ENCODE measurements at regions not wholly inside any gene's neighbourhood (a gene's known extent, or its start where the extent isn't known, plus 50 kb on each side); places are given as distances from the start of the nearest gene placed in this dataset.

DNA sequence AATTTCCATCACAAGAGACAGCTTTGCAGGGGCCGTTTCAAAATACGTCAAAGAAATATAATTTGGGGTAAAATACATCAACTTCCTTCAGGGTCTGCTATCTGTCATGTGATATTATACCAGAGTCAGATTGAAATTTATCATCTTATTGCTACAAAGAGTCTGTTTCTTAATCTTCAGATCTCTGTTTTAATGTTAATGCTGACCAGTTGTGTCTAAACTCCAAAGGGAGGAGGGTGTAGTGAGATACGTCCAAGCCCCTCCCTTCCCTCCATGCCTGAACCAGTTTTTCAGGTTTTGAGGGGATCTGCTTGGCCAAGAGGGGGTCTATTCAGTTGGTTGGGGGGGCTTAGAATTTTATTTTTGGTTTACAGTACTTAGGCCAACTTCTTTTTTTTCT lies 891.6 kb downstream of the GRM8 start:
- TF ChIP-seq, protein P1, sequence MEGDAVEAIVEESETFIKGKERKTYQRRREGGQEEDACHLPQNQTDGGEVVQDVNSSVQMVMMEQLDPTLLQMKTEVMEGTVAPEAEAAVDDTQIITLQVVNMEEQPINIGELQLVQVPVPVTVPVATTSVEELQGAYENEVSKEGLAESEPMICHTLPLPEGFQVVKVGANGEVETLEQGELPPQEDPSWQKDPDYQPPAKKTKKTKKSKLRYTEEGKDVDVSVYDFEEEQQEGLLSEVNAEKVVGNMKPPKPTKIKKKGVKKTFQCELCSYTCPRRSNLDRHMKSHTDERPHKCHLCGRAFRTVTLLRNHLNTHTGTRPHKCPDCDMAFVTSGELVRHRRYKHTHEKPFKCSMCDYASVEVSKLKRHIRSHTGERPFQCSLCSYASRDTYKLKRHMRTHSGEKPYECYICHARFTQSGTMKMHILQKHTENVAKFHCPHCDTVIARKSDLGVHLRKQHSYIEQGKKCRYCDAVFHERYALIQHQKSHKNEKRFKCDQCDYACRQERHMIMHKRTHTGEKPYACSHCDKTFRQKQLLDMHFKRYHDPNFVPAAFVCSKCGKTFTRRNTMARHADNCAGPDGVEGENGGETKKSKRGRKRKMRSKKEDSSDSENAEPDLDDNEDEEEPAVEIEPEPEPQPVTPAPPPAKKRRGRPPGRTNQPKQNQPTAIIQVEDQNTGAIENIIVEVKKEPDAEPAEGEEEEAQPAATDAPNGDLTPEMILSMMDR (IDR thresholded peaks at IDR 0.05; ENCODE audit: insufficient read depth, low read length, poor library complexity, severe bottlenecking), result no peak
- TF ChIP-seq EZH2phosphoT487 (conservative IDR thresholded peaks at IDR 0.05; ENCODE audit: low read length), result no peak
- Histone ChIP-seq H3K4me3 (ENCODE audit: insufficient read depth, low read length, poor library complexity, severe bottlenecking) (no peak overlapping the region), H3K36me3 (ENCODE audit: low read length) (no peaks in the 10 kb centered on the region), H2AFZ (ENCODE audit: low read depth, low read length, severe bottlenecking) (no peak overlapping the region), H3K4me2 (ENCODE audit: low read depth, low read length, poor library complexity, severe bottlenecking) (no peak overlapping the region), H3K9me2 (replicated peaks; ENCODE audit: insufficient read depth, low read length) (no peaks in the 10 kb centered on the region), H3K79me2 (ENCODE audit: insufficient read depth, low read length) (no peaks in the 10 kb centered on the region), H3K9me3 (ENCODE audit: insufficient read depth, low read length) (no peaks in the 10 kb centered on the region), H3K9ac (ENCODE audit: low read length) (no peak overlapping the region), H3K27ac (ENCODE audit: low read depth, low read length) (no peak overlapping the region), H3F3A (ENCODE audit: insufficient read depth) (no peaks in the 10 kb centered on the region), H3K27me3 (ENCODE audit: low read length) (no peaks in the 10 kb centered on the region), H4K20me1 (ENCODE audit: low read depth, low read length) (no peaks in the 10 kb centered on the region)

- Histone ChIP-seq H4K20me1 (ENCODE audit: low read depth, low read length) (no peaks in the 10 kb centered on the region), H3K9me3 (ENCODE audit: insufficient read depth, low read length) (no peaks in the 10 kb centered on the region), H3K27me3 (ENCODE audit: low read length) (no peaks in the 10 kb centered on the region), H2AFZ (ENCODE audit: low read depth, low read length, severe bottlenecking) (no peak overlapping the region), H3K9ac (ENCODE audit: low read length) (no peak overlapping the region), H3K4me3 (ENCODE audit: insufficient read depth, low read length, poor library complexity, severe bottlenecking) (no peak overlapping the region), H3K36me3 (ENCODE audit: low read length) (no peaks in the 10 kb centered on the region), H3K4me2 (ENCODE audit: low read depth, low read length, poor library complexity, severe bottlenecking) (no peak overlapping the region), H3K9me2 (replicated peaks; ENCODE audit: insufficient read depth, low read length) (no peaks in the 10 kb centered on the region), H3K79me2 (ENCODE audit: insufficient read depth, low read length) (no peaks in the 10 kb centered on the region), H3F3A (ENCODE audit: insufficient read depth) (no peaks in the 10 kb centered on the region), H3K27ac (ENCODE audit: low read depth, low read length) (no peak overlapping the region)
- TF ChIP-seq EZH2phosphoT487 (conservative IDR thresholded peaks at IDR 0.05; ENCODE audit: low read length), result no peak
- TF ChIP-seq, protein P1 (IDR thresholded peaks at IDR 0.05; ENCODE audit: insufficient read depth, low read length, poor library complexity, severe bottlenecking), result no peak
Observed at GRCh38 chr7:126339813-126340212, 912.9 kb downstream of the GRM8 start.

DNA sequence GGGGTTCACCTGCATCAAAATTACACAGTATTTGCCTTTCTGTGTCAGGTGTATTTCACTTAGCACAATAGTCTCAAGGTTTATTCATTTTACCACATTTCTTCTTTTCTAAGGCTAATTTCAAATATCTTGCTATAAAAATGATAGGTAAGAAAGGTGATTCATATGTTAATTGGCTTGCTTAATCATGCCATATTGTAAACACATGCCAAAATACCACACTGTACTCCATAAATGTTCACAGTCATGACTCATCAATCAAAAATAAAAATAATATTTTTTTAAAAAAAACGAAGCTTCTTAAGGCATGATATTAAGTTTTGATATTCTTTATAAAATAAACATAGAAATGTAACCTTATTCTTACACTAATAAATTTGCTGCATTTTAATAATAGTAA lies 947.1 kb downstream of the GRM8 start:
- no peak overlapping the region for H3K27ac ChIP-seq (ENCODE audit: low read depth, low read length)

More for the DNA sequence above, 947.1 kb downstream of the GRM8 start:
- Histone ChIP-seq H3K9me3 (ENCODE audit: insufficient read depth, low read length) (peaks cover 4% of the 10 kb centered on the region; the same call in 1 of the 2 replicates), H3K79me2 (ENCODE audit: insufficient read depth, low read length) (no peaks in the 10 kb centered on the region), H3K4me3 (ENCODE audit: insufficient read depth, low read length, poor library complexity, severe bottlenecking) (no peak overlapping the region), H4K20me1 (ENCODE audit: low read depth, low read length) (no peaks in the 10 kb centered on the region), H3K9ac (ENCODE audit: low read length) (no peak overlapping the region), H2AFZ (ENCODE audit: low read depth, low read length, severe bottlenecking) (no peak overlapping the region), H3K4me2 (ENCODE audit: low read depth, low read length, poor library complexity, severe bottlenecking) (no peak overlapping the region), H3F3A (ENCODE audit: insufficient read depth) (no peaks in the 10 kb centered on the region), H3K36me3 (ENCODE audit: low read length) (no peaks in the 10 kb centered on the region), H3K9me2 (replicated peaks; ENCODE audit: insufficient read depth, low read length) (no peaks in the 10 kb centered on the region), H3K27me3 (ENCODE audit: low read length) (no peaks in the 10 kb centered on the region)
- TF ChIP-seq, protein P1 (IDR thresholded peaks at IDR 0.05; ENCODE audit: insufficient read depth, low read length, poor library complexity, severe bottlenecking), result no peak
- TF ChIP-seq EZH2phosphoT487 (conservative IDR thresholded peaks at IDR 0.05; ENCODE audit: low read length), result no peak
